ENCODE measurements at regions not wholly inside any gene's neighbourhood (a gene's known extent, or its start where the extent isn't known, plus 50 kb on each side); places are given as distances from the start of the nearest gene placed in this dataset.

DNA sequence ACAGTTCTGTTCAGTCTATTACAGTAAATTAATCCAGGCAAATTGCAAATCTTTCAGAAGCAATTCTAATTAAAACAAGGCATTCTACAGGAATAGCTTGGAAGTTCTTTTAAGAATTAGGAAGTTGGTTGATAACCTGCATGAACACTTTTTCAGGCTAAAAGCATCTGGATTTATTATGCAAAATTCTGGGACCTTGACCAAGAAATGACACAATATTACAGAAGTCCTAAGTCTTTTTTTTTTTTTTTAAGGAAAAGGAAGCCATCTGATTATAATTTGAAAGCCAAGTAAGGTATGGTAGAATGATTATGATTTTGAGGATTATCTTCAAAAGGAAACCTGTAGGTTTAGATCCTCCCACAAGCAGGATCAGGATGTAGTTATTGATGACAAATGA lies 74.7 kb upstream of the KCNK2 start:
- TF ChIP-seq POLR2A (IDR thresholded peaks at IDR 0.05), result no peak
- TF ChIP-seq, protein P1, sequence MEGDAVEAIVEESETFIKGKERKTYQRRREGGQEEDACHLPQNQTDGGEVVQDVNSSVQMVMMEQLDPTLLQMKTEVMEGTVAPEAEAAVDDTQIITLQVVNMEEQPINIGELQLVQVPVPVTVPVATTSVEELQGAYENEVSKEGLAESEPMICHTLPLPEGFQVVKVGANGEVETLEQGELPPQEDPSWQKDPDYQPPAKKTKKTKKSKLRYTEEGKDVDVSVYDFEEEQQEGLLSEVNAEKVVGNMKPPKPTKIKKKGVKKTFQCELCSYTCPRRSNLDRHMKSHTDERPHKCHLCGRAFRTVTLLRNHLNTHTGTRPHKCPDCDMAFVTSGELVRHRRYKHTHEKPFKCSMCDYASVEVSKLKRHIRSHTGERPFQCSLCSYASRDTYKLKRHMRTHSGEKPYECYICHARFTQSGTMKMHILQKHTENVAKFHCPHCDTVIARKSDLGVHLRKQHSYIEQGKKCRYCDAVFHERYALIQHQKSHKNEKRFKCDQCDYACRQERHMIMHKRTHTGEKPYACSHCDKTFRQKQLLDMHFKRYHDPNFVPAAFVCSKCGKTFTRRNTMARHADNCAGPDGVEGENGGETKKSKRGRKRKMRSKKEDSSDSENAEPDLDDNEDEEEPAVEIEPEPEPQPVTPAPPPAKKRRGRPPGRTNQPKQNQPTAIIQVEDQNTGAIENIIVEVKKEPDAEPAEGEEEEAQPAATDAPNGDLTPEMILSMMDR (IDR thresholded peaks at IDR 0.05), result no peak

All from heart left ventricle (tissue), 13 donors.